RWPE2 (cell line): ENCODE measurements at regions not wholly inside any gene's neighbourhood (a gene's known extent, or its start where the extent isn't known, plus 50 kb on each side); places are given as distances from the start of the nearest gene placed in this dataset.
"Not testable (repeated sequence)": the region's sequence is repeated elsewhere in the genome, so short reads cannot be mapped to it uniquely, and the experiment has no call there.

Experiments used
- ATAC-seq: fragments of 200-7000 bp; cut with Tn5 transposase; 3 replicates; pipeline ENCODE4 v1.9.1; 2021; ENCODE audit warnings: low read depth
- DNase-seq: peaks from one replicate; pipeline ENCODE4 v3.0.0-alpha.2; 2020; ENCODE audit warnings: low spot score
- H3K27ac ChIP-seq: fragments of 450-650 bp; 2 replicates; pipeline ENCODE4 v1.5.1; 2017; ENCODE audit warnings: mild to moderate bottlenecking; ENCODE audit not compliant: poor library complexity, severe bottlenecking
- H3K27me3 ChIP-seq: fragments of 250-450 bp; sonication (Bioruptor Pico); 2 replicates; pipeline ENCODE4 v1.5.1; 2021; ENCODE audit warnings: mild to moderate bottlenecking, moderate library complexity; ENCODE audit not compliant: insufficient read depth, poor library complexity, severe bottlenecking
- H3K36me3 ChIP-seq: fragments of 250-450 bp; sonication (Bioruptor Pico); 2 replicates; pipeline ENCODE4 v1.5.1; 2020; ENCODE audit warnings: low read depth, mild to moderate bottlenecking, moderate library complexity
- H3K4me1 ChIP-seq: fragments of 250-450 bp; sonication (Bioruptor Pico); 2 replicates; pipeline ENCODE4 v1.5.1; 2021; ENCODE audit warnings: mild to moderate bottlenecking, moderate library complexity; ENCODE audit not compliant: insufficient read depth, poor library complexity, severe bottlenecking
- H3K4me3 ChIP-seq: fragments of 250-450 bp; sonication (Bioruptor Pico); 2 replicates; pipeline ENCODE4 v1.5.1; 2021; ENCODE audit warnings: mild to moderate bottlenecking, moderate library complexity; ENCODE audit not compliant: severe bottlenecking
- H3K9me3 ChIP-seq: fragments of 250-450 bp; sonication (Bioruptor Pico); 2 replicates; pipeline ENCODE4 v1.5.1; 2021; ENCODE audit warnings: mild to moderate bottlenecking, moderate library complexity; ENCODE audit not compliant: severe bottlenecking
- TF ChIP-seq, protein P1 (sequence below): fragments of 450-650 bp; IDR thresholded peaks from one replicate; pipeline ENCODE4 v1.5.1; 2017; ENCODE audit warnings: mild to moderate bottlenecking, moderate library complexity; ENCODE audit not compliant: poor library complexity, severe bottlenecking

DNA sequence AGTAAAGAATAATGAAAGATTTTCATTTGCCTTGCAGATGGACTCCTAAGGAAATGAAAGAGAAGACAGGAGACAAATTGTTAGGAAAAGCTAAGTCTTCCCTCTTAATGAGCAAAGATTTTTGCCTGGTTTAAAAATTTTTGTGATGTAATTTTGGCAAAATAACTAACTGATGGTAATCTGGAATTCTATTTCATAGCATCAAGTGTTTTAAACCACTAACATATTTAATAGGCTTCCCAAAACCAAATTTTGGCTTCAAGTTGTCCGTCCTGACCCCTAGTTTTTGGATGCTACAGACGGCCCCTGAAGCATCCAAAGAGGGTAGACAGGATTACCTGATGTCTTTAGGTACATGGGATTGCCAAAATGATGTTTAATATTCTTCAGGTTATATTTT lies 124.3 kb downstream of the TPBG start:
- TF ChIP-seq, protein P1, sequence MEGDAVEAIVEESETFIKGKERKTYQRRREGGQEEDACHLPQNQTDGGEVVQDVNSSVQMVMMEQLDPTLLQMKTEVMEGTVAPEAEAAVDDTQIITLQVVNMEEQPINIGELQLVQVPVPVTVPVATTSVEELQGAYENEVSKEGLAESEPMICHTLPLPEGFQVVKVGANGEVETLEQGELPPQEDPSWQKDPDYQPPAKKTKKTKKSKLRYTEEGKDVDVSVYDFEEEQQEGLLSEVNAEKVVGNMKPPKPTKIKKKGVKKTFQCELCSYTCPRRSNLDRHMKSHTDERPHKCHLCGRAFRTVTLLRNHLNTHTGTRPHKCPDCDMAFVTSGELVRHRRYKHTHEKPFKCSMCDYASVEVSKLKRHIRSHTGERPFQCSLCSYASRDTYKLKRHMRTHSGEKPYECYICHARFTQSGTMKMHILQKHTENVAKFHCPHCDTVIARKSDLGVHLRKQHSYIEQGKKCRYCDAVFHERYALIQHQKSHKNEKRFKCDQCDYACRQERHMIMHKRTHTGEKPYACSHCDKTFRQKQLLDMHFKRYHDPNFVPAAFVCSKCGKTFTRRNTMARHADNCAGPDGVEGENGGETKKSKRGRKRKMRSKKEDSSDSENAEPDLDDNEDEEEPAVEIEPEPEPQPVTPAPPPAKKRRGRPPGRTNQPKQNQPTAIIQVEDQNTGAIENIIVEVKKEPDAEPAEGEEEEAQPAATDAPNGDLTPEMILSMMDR = no peak
- H3K27me3 ChIP-seq = no peaks in the 10 kb centered on the region
- H3K27ac ChIP-seq = no peak overlapping the region
- ATAC-seq = no peak
- H3K4me1 ChIP-seq = no peaks in the 10 kb centered on the region
- no peak for DNase-seq
- no peaks in the 10 kb centered on the region for H3K36me3 ChIP-seq
- H3K4me3 ChIP-seq = no peak overlapping the region
- peaks cover 12% of the 10 kb centered on the region for H3K9me3 ChIP-seq

- Histone ChIP-seq H3K36me3 (no peaks in the 10 kb centered on the region), H3K27ac (no peak overlapping the region), H3K27me3 (no peaks in the 10 kb centered on the region), H3K9me3 (peaks cover 12% of the 10 kb centered on the region), H3K4me3 (no peak overlapping the region), H3K4me1 (no peaks in the 10 kb centered on the region)
- ATAC-seq (no peak), DNase-seq (no peak)
- TF ChIP-seq, protein P1 = no peak
These were observed 124.8 kb downstream of the TPBG start for GRCh38 chr6:82488403-82488802.

- Histone ChIP-seq H3K4me1 (no peaks in the 10 kb centered on the region), H3K4me3 (no peak overlapping the region), H3K36me3 (no peaks in the 10 kb centered on the region), H3K27me3 (no peaks in the 10 kb centered on the region), H3K9me3 (peaks cover 12% of the 10 kb centered on the region), H3K27ac (no peak overlapping the region)
- ATAC-seq = no peak
- DNase-seq = no peak
- TF ChIP-seq, protein P1 = no peak
These were observed 128.5 kb downstream of the TPBG start for GRCh38 chr6:82492134-82492533.

GRCh38 chr6:82493467-82493866 lies 129.8 kb downstream of the TPBG start:
- ATAC-seq (no peak), DNase-seq (no peak)
- H3K27me3 ChIP-seq = no peaks in the 10 kb centered on the region
- peaks cover 1% of the 10 kb centered on the region for H3K9me3 ChIP-seq
- no peaks in the 10 kb centered on the region for H3K36me3 ChIP-seq
- H3K27ac ChIP-seq = no peak overlapping the region
- TF ChIP-seq, protein P1 = no peak
- H3K4me1 ChIP-seq = no peaks in the 10 kb centered on the region
- no peak overlapping the region for H3K4me3 ChIP-seq

- ATAC-seq (no peak), DNase-seq (no peak)
- Histone ChIP-seq H3K4me1 (no peaks in the 10 kb centered on the region), H3K4me3 (no peak overlapping the region), H3K9me3 (no peaks in the 10 kb centered on the region), H3K36me3 (no peaks in the 10 kb centered on the region), H3K27me3 (no peaks in the 10 kb centered on the region), H3K27ac (no peak overlapping the region)
- TF ChIP-seq, protein P1 = no peak
These were observed 130.8 kb downstream of the TPBG start for GRCh38 chr6:82494367-82494766.

GRCh38 chr6:82501901-82502300 lies 138.3 kb downstream of the TPBG start:
- not testable (repeated sequence) for H3K9me3 ChIP-seq, ATAC-seq, H3K27ac ChIP-seq, DNase-seq, H3K27me3 ChIP-seq, H3K4me3 ChIP-seq, H3K4me1 ChIP-seq, H3K36me3 ChIP-seq
